Mesenchymal stem cell (in vitro differentiated cells and primary cell): ENCODE measurements at regions not wholly inside any gene's neighbourhood (a gene's known extent, or its start where the extent isn't known, plus 50 kb on each side); places are given as distances from the start of the nearest gene placed in this dataset.

Source experiments
- DNase-seq: peaks from one replicate; pipeline ENCODE4 v3.0.0-alpha.2; 2013
- H2AFZ ChIP-seq: one replicate; pipeline ENCODE4 v1.6.1; 2013; ENCODE audit warnings: low read depth, mild to moderate bottlenecking, control low read depth, inconsistent platforms, low read length, moderate library complexity
- H2AK5ac ChIP-seq: 2 replicates; pipeline ENCODE4 v1.6.1; 2013; ENCODE audit warnings: low read length, moderate library complexity, mild to moderate bottlenecking, inconsistent platforms; ENCODE audit not compliant: severe bottlenecking
- H2BK120ac ChIP-seq: one replicate; pipeline ENCODE4 v1.6.1; 2013; ENCODE audit warnings: low read depth, mild to moderate bottlenecking, inconsistent platforms, low read length, moderate library complexity
- H2BK12ac ChIP-seq, 2 experiments: one replicate each; pipeline ENCODE4 v1.6.1; 2013; ENCODE audit warnings: inconsistent platforms in 2 of 2, low read length in 2 of 2, mild to moderate bottlenecking in 2 of 2, moderate library complexity in 2 of 2, control low read depth in 1 of 2
- H2BK15ac ChIP-seq: one replicate; pipeline ENCODE4 v1.6.1; 2013; ENCODE audit warnings: mild to moderate bottlenecking, low read depth, inconsistent platforms; ENCODE audit not compliant: poor library complexity, severe bottlenecking
- H2BK5ac ChIP-seq: 2 replicates; pipeline ENCODE4 v1.6.1; 2013; ENCODE audit warnings: low read depth, mild to moderate bottlenecking, low read length, control low read depth, inconsistent platforms; ENCODE audit not compliant: poor library complexity, severe bottlenecking
- H3K14ac ChIP-seq, 2 experiments: one replicate each; pipeline ENCODE4 v1.6.1; 2013; ENCODE audit warnings: inconsistent platforms in 2 of 2, low read length in 2 of 2, control low read depth in 1 of 2, mild to moderate bottlenecking in 1 of 2, moderate library complexity in 1 of 2
- H3K18ac ChIP-seq, 2 experiments: one replicate each; pipeline ENCODE4 v1.6.1; 2013; ENCODE audit warnings: inconsistent platforms in 2 of 2, low read length in 2 of 2, control low read depth in 1 of 2, low read depth in 1 of 2, mild to moderate bottlenecking in 1 of 2
- H3K23ac ChIP-seq, 2 experiments: one replicate each; pipeline ENCODE4 v1.6.1; 2013; ENCODE audit warnings: inconsistent platforms in 2 of 2, low read length in 2 of 2, mild to moderate bottlenecking in 2 of 2, moderate library complexity in 2 of 2, control low read depth in 1 of 2
- H3K27ac ChIP-seq: 2 replicates; pipeline ENCODE4 v1.5.1; 2013; ENCODE audit warnings: mild to moderate bottlenecking, moderate library complexity, low read length, control low read depth, inconsistent platforms; ENCODE audit not compliant: poor library complexity, severe bottlenecking
- H3K27me3 ChIP-seq, 2 experiments: 2 replicates each; pipeline versions ENCODE4 v1.6.1 to v1.7.0; 2013; ENCODE audit warnings: low read length in 2 of 2, mild to moderate bottlenecking in 2 of 2, moderate library complexity in 2 of 2, control low read depth in 1 of 2, inconsistent platforms in 1 of 2; ENCODE audit not compliant: control insufficient read depth in 1 of 2, insufficient read depth in 1 of 2
- H3K36me3 ChIP-seq, 2 experiments: 2 replicates each; pipeline versions ENCODE4 v1.6.1 to v1.7.0; 2013; ENCODE audit warnings: low read length in 2 of 2, control low read depth in 1 of 2, inconsistent platforms in 1 of 2, low read depth in 1 of 2, mild to moderate bottlenecking in 1 of 2; ENCODE audit not compliant: insufficient read depth in 2 of 2, control insufficient read depth in 1 of 2
- H3K4ac ChIP-seq, 2 experiments: one replicate each; pipeline ENCODE4 v1.6.1; 2013; ENCODE audit warnings: inconsistent platforms in 2 of 2, low read length in 2 of 2, mild to moderate bottlenecking in 2 of 2, moderate library complexity in 2 of 2, control low read depth in 1 of 2, low read depth in 1 of 2
- H3K4me1 ChIP-seq: 2 replicates; pipeline ENCODE4 v1.6.1; 2013; ENCODE audit warnings: low read depth, low read length, control low read depth; ENCODE audit not compliant: control insufficient read depth, insufficient read depth
- H3K4me2 ChIP-seq: 2 replicates; pipeline ENCODE4 v1.6.1; 2013; ENCODE audit warnings: low read length, mild to moderate bottlenecking, inconsistent platforms; ENCODE audit not compliant: poor library complexity, severe bottlenecking
- H3K4me3 ChIP-seq, 2 experiments: 2 replicates each; pipeline versions ENCODE4 v1.5.1 to v1.7.0; 2013; ENCODE audit warnings: low read length in 2 of 2, mild to moderate bottlenecking in 2 of 2, control low read depth in 1 of 2, low read depth in 1 of 2; ENCODE audit not compliant: insufficient read depth in 1 of 2
- H3K79me1 ChIP-seq: replicated peaks from 2 replicates; pipeline ENCODE4 v1.6.1; 2013; ENCODE audit warnings: mild to moderate bottlenecking, control low read depth, low read length, inconsistent platforms; ENCODE audit not compliant: poor library complexity, severe bottlenecking
- H3K9ac ChIP-seq: 2 replicates; pipeline ENCODE4 v1.7.0; 2013; ENCODE audit warnings: mild to moderate bottlenecking, low read length, moderate library complexity
- H3K9me3 ChIP-seq: 2 replicates; pipeline ENCODE4 v1.7.0; 2013; ENCODE audit warnings: mild to moderate bottlenecking, low read length; ENCODE audit not compliant: control insufficient read depth
- H4K8ac ChIP-seq: one replicate; pipeline ENCODE4 v1.6.1; 2013; ENCODE audit warnings: inconsistent platforms, mild to moderate bottlenecking, low read length, moderate library complexity
- H4K91ac ChIP-seq: one replicate; pipeline ENCODE4 v1.6.1; 2013; ENCODE audit warnings: mild to moderate bottlenecking, low read length, inconsistent platforms
- WGBS: methylation state at CpG from one replicate; pipeline ENCODE4 v1.1.7; 2013; ENCODE audit warnings: mixed read lengths; 5-methylcytosine and 5-hydroxymethylcytosine counted together

DNA sequence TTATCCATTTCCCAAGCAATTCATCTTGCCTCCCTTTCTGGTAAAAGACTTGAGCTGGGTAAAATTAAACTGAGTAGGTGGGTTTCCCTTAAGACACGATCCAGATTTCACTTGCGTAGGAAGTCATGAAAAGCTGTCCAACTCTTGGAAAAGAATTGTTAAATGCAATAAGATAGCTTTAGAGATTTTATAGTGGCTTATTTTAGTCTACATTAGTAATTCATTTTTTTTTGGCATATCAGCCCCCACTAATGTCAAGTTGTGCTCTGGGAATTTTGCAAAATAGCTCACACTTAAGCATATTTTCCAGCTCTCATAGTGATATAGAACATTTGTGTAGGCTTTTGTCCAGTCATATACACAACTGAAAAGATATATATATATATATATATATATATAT lies 344.7 kb upstream of the FIGN start:
- Histone ChIP-seq H3K36me3 (no peaks in the 10 kb centered on the region), H2AK5ac (no peak overlapping the region), H2BK5ac (no peak overlapping the region), H4K91ac (no peak overlapping the region), H3K4me1 (no peaks in the 10 kb centered on the region), H3K4me2 (no peak overlapping the region), H2BK120ac (no peak overlapping the region), H3K9me3 (peaks cover 5% of the 10 kb centered on the region), H4K8ac (no peak overlapping the region), H2BK15ac (no peak overlapping the region), H3K27me3 (no peaks in the 10 kb centered on the region), H3K4ac (no peak overlapping the region), H2AFZ (no peak overlapping the region), H2BK12ac (no peak overlapping the region), H3K9ac (no peak overlapping the region), H3K4me3 (no peak overlapping the region), H3K18ac (no peak overlapping the region), H3K14ac (no peak overlapping the region), H3K27ac (no peak overlapping the region), H3K79me1 (no peaks in the 10 kb centered on the region), H3K23ac (no peak overlapping the region)
- WGBS: 100% methylated on average over 2 of the region's 2 CpGs
- no peak for DNase-seq

DNA sequence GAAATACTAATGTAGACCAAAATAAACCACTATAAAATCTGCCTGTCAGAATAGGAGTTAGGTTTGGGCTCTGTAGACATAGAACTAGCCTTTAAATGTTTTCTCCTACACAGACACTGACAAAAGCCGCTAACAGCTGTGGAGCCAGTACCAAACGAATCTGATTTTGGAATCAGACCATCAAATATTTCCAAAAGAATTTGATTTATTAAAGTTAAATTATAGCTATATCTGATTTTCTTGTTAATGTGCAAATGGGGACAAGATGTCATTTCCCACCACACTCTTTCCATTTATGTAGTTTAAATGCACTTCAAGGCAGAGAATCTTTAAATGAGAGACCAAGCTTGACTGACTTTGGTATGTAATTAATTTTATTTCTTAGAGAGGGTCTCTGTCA lies 343.4 kb upstream of the FIGN start:
- Histone ChIP-seq H3K79me1 (no peaks in the 10 kb centered on the region), H3K9ac (no peak overlapping the region), H2BK5ac (no peak overlapping the region), H2BK12ac (no peak overlapping the region), H3K4me2 (no peak overlapping the region), H3K4ac (no peak overlapping the region), H2BK15ac (no peak overlapping the region), H2AFZ (no peak overlapping the region), H4K8ac (no peak overlapping the region), H2BK120ac (no peak overlapping the region), H3K23ac (no peak overlapping the region), H2AK5ac (no peak overlapping the region), H3K36me3 (no peaks in the 10 kb centered on the region), H3K4me1 (no peaks in the 10 kb centered on the region), H4K91ac (no peak overlapping the region), H3K27me3 (no peaks in the 10 kb centered on the region), H3K18ac (no peak overlapping the region), H3K14ac (no peak overlapping the region), H3K9me3 (peaks cover 5% of the 10 kb centered on the region), H3K4me3 (no peak overlapping the region), H3K27ac (no peak overlapping the region)
- DNase-seq: no peak
- no CpG with 5 or more reads among the region's 2 CpGs for WGBS

DNA sequence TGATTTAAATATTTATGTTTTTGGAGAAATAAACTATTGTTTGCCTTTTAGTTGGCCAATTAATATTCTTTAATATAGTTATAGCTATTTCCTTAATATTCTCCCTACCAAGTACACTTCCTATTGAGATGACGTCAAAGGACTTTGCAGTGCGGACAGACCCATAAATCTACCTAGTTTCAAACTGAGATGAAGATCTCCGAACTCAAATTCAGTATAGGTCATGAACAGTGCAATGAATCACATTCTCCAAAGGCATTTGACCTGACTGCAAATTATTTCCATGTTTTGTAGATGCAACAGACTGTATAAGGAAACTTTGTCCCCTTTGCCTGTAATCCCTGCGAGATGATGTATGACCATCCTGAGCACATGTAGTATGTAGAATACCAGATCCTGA lies 342.6 kb upstream of the FIGN start:
- DNase-seq: no peak
- Histone ChIP-seq H2BK15ac (no peak overlapping the region), H2AFZ (no peak overlapping the region), H3K4me3 (no peak overlapping the region), H3K27me3 (no peaks in the 10 kb centered on the region), H3K9ac (no peak overlapping the region), H3K36me3 (no peaks in the 10 kb centered on the region), H2AK5ac (no peak overlapping the region), H3K23ac (no peak overlapping the region), H3K4me2 (no peak overlapping the region), H3K79me1 (no peaks in the 10 kb centered on the region), H3K18ac (no peak overlapping the region), H3K4ac (no peak overlapping the region), H3K9me3 (peaks cover 5% of the 10 kb centered on the region), H3K4me1 (no peaks in the 10 kb centered on the region), H4K91ac (no peak overlapping the region), H3K27ac (no peak overlapping the region), H2BK12ac (no peak overlapping the region), H4K8ac (no peak overlapping the region), H2BK120ac (no peak overlapping the region), H3K14ac (no peak overlapping the region), H2BK5ac (no peak overlapping the region)
- WGBS: 88% methylated on average over 4 of the region's 4 CpGs

DNA sequence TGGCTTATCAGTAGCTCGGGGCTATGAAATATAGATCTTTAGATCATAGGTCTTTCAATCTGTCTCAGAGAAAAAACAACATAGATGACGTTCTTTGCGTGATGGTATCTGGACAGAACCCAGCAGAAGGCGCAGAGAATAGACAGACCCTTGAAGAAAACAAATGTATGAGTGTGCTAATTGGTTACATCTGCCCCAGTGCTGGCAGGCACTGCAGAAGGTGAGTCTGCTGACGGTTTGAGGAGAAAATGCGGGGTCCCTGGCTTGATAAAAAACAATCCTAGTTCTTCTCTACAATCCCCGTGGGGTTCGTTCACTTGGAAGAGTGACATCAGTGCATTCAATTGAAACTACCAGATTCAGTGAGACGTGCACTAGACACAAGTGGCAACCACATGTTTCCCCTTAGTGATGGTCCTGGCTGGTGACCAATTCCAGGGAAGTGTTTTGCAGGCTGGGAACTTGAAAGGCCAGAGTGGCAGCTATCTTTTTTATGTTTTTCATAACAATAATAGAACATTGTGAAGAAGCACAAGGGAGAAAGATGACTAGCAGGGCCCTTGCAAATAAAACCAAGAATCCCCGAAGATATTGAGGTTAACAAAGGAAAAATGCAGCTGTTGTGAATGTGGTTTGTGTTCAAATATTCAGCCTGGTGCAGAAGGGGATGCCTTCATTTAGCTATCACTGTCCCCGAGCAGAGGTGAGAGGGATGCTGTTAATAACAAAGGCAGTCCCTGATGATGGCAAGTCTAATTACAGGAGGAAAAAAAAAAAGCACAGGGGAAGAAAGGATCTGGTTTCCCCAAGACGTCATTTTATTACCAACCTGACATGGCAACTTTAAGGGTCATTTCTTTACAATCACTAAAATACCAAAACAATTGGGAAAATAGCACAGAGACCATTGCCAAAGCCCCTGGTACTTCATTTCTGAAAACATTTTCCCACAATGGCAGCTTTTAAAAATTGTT lies 337.6 kb upstream of the FIGN start:
- H2BK12ac ChIP-seq: no peak overlapping the region
- H3K4me3 ChIP-seq: peak overlapping the region in 1 of 2 experiments; percentile 23
- 64% methylated on average over 12 of the region's 12 CpGs for WGBS
- no peak for DNase-seq
- no peaks in the 10 kb centered on the region for H3K27me3 ChIP-seq
- H3K4me2 ChIP-seq: no peak overlapping the region
- no peak overlapping the region for H2AFZ ChIP-seq
- H2BK5ac ChIP-seq: no peak overlapping the region
- no peak overlapping the region for H2BK15ac ChIP-seq
- H4K91ac ChIP-seq: no peak overlapping the region
- H3K36me3 ChIP-seq: no peaks in the 10 kb centered on the region
- no peak overlapping the region for H4K8ac ChIP-seq
- no peak overlapping the region for H3K4ac ChIP-seq
- H3K14ac ChIP-seq: no peak overlapping the region
- H3K18ac ChIP-seq: no peak overlapping the region
- peaks cover 5% of the 10 kb centered on the region for H3K9me3 ChIP-seq
- H3K79me1 ChIP-seq: no peaks in the 10 kb centered on the region
- H2AK5ac ChIP-seq: no peak overlapping the region
- no peak overlapping the region for H3K27ac ChIP-seq
- H2BK120ac ChIP-seq: no peak overlapping the region
- no peak overlapping the region for H3K23ac ChIP-seq
- no peaks in the 10 kb centered on the region for H3K4me1 ChIP-seq
- H3K9ac ChIP-seq: no peak overlapping the region
